Prostate gland (tissue), 2 donors: ENCODE measurements at regions not wholly inside any gene's neighbourhood (a gene's known extent, or its start where the extent isn't known, plus 50 kb on each side); places are given as distances from the start of the nearest gene placed in this dataset.

ENCODE experiments used
- DNase-seq: peaks from one replicate; pipeline ENCODE4 v3.0.0-alpha.2; 2019; ENCODE audit warnings: low spot score
- H3K27ac ChIP-seq, 2 donors: fragments of 200-600 bp; sonication (generic); 2 replicates each; pipeline ENCODE4 v1.5.1; 2017 to 2019
- H3K27me3 ChIP-seq: fragments of 200-600 bp; sonication (generic); replicated peaks from 2 replicates; pipeline ENCODE4 v1.5.1; 2019; ENCODE audit not compliant: insufficient read depth
- H3K36me3 ChIP-seq, 2 donors: fragments of 200-600 bp; sonication (generic); 1 replicate in 1 of 2; 2 replicates in 1 of 2; pipeline versions ENCODE4 v1.5.1 to v1.8.1; 2017 to 2019
- H3K4me1 ChIP-seq: fragments of 200-600 bp; sonication (generic); replicated peaks from 2 replicates; pipeline ENCODE4 v1.5.1; 2019
- H3K4me3 ChIP-seq, 2 donors: fragments of 200-600 bp; sonication (generic); 2 replicates each; pipeline ENCODE4 v1.5.1; 2017 to 2019
- H3K9me3 ChIP-seq: fragments of 200-600 bp; sonication (generic); 2 replicates; pipeline ENCODE4 v1.5.1; 2017
- CTCF ChIP-seq, 4 experiments: fragments of 200-600 bp in 2 of 4; fragments of 450-650 bp in 2 of 4; sonication (generic) in 2 of 4; IDR thresholded peaks; 1 replicate in 3 of 4; 2 replicates in 1 of 4; pipeline ENCODE4 v1.5.1; 2016 to 2019; ENCODE audit warnings: antibody characterized with exemption in 4 of 4, mild to moderate bottlenecking in 2 of 4, moderate library complexity in 2 of 4
- POLR2A ChIP-seq: fragments of 450-650 bp; IDR thresholded peaks from one replicate; pipeline ENCODE4 v1.6.1; 2016; ENCODE audit warnings: antibody characterized with exemption, mild to moderate bottlenecking
- POLR2AphosphoS5 ChIP-seq: sonication (generic); formaldehyde crosslinking; IDR thresholded peaks from one replicate; pipeline ENCODE4 v1.6.1; 2017; ENCODE audit warnings: antibody characterized with exemption
- WGBS: methylation state at CpG from one replicate; pipeline ENCODE4 v1.1.5; 2018; 5-methylcytosine and 5-hydroxymethylcytosine counted together
- intact Hi-C: fragments of 100-400 bp; cut with DNase I; formaldehyde crosslinking; loops from one replicate; pipeline ENCODE4 v1.14.2; 2022

GRCh38 chr9:95788521-95788991, 86.9 kb upstream of the ERCC6L2 start:
- Histone ChIP-seq H3K27ac (no peak overlapping the region), H3K9me3 (no peaks in the 10 kb centered on the region), H3K4me1 (no peaks in the 10 kb centered on the region), H3K27me3 (no peaks in the 10 kb centered on the region), H3K4me3 (no peak overlapping the region), H3K36me3 (no peaks in the 10 kb centered on the region)
- 44% methylated on average over 6 of the region's 6 CpGs for WGBS
- intact Hi-C loops: no loop called here
- TF ChIP-seq CTCF (IDR thresholded peaks at IDR 0.05): no peak
- TF ChIP-seq POLR2A: no peak
- no peak for TF ChIP-seq POLR2AphosphoS5
- DNase-seq: no peak

- intact Hi-C loops: no loop called here
- no peaks in the 10 kb centered on the region for H3K27me3 ChIP-seq
- no peak for TF ChIP-seq POLR2A
- no peak for TF ChIP-seq CTCF (IDR thresholded peaks at IDR 0.05)
- TF ChIP-seq POLR2AphosphoS5: no peak
- DNase-seq: no peak
- H3K27ac ChIP-seq: no peak overlapping the region
- H3K4me1 ChIP-seq: no peaks in the 10 kb centered on the region
- H3K4me3 ChIP-seq: no peak overlapping the region
- WGBS: 73% methylated on average over 7 of the region's 7 CpGs
- H3K36me3 ChIP-seq: no peaks in the 10 kb centered on the region
- H3K9me3 ChIP-seq: no peaks in the 10 kb centered on the region
Observed at GRCh38 chr9:95788021-95788420, 87.5 kb upstream of the ERCC6L2 start.

GRCh38 chr9:95785209-95785608, 90.3 kb upstream of the ERCC6L2 start:
- intact Hi-C loops: no loop called here
- WGBS: 95% methylated on average over 3 of the region's 3 CpGs

GRCh38 chr9:95784318-95784717, 91.2 kb upstream of the ERCC6L2 start:
- Histone ChIP-seq H3K27ac (no peak overlapping the region), H3K9me3 (no peaks in the 10 kb centered on the region), H3K27me3 (no peaks in the 10 kb centered on the region), H3K4me3 (no peak overlapping the region), H3K4me1 (no peaks in the 10 kb centered on the region), H3K36me3 (no peaks in the 10 kb centered on the region)
- 94% methylated on average over 28 of the region's 31 CpGs for WGBS
- no peak for DNase-seq
- intact Hi-C loops: no loop called here
- no peak for TF ChIP-seq POLR2AphosphoS5
- TF ChIP-seq CTCF (IDR thresholded peaks at IDR 0.05): no peak
- no peak for TF ChIP-seq POLR2A

More at GRCh38 chr9:95785209-95785608, 90.3 kb upstream of the ERCC6L2 start:
- Histone ChIP-seq H3K27ac (no peak overlapping the region), H3K4me3 (no peak overlapping the region), H3K9me3 (no peaks in the 10 kb centered on the region), H3K4me1 (no peaks in the 10 kb centered on the region), H3K27me3 (no peaks in the 10 kb centered on the region), H3K36me3 (no peaks in the 10 kb centered on the region)
- DNase-seq: no peak
- TF ChIP-seq POLR2AphosphoS5 (no peak), CTCF (IDR thresholded peaks at IDR 0.05) (no peak), POLR2A (no peak)

- WGBS: 91% methylated on average over 17 of the region's 17 CpGs
Observed at GRCh38 chr9:95783426-95783975, 92.0 kb upstream of the ERCC6L2 start.

More at GRCh38 chr9:95783426-95783975, 92.0 kb upstream of the ERCC6L2 start:
- intact Hi-C loops: no loop called here
- Histone ChIP-seq H3K4me3 (no peak overlapping the region), H3K27me3 (no peaks in the 10 kb centered on the region), H3K27ac (no peak overlapping the region), H3K4me1 (no peaks in the 10 kb centered on the region), H3K36me3 (no peaks in the 10 kb centered on the region), H3K9me3 (no peaks in the 10 kb centered on the region)
- TF ChIP-seq CTCF (IDR thresholded peaks at IDR 0.05): no peak
- TF ChIP-seq POLR2A: no peak
- no peak for TF ChIP-seq POLR2AphosphoS5
- DNase-seq: no peak
